ENCODE measurements at regions not wholly inside any gene's neighbourhood (a gene's known extent, or its start where the extent isn't known, plus 50 kb on each side); places are given as distances from the start of the nearest gene placed in this dataset.
"Not testable (repeated sequence)": the region's sequence is repeated elsewhere in the genome, so short reads cannot be mapped to it uniquely, and the experiment has no call there.

DNA sequence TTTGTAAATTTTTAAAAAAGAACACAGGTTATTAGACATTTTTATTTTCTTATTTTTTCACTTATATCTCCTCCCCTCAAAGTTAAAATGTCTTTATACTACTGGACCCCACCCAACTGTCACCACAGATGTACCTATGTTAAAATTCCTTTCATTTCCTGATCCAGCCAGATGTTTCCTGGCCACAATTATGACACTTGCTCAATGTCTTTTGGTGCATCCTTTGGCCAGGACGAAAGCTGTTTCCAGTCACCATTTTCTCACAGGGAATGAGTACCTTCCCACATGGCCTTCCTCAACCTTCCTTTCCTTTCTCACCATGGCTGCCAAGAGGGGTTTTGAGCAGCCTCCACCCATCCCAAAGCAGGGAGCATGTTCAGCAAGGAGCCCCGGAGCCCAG, 365.7 kb upstream of the MAF start:
- DNase-seq, result no peak

DNA sequence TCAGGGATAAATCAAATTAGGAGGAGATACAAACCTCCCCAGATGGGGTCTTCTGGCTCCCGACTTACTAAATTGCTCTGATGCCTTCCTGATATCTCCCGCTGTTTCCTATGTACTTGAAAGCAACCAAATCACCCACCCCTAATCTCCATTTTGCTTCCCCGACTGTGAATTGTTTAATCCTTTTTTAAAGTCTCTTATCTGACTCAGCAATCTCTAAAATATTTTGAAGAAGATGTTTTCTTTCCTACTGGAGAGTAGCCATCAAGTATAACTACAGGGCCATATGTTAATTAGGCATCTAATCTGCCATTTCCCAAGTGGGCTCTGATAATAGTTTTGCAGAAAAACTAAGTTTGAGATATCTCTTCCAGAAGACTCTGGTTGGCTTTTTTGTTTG, 365.2 kb upstream of the MAF start:
- no peak for DNase-seq

DNA sequence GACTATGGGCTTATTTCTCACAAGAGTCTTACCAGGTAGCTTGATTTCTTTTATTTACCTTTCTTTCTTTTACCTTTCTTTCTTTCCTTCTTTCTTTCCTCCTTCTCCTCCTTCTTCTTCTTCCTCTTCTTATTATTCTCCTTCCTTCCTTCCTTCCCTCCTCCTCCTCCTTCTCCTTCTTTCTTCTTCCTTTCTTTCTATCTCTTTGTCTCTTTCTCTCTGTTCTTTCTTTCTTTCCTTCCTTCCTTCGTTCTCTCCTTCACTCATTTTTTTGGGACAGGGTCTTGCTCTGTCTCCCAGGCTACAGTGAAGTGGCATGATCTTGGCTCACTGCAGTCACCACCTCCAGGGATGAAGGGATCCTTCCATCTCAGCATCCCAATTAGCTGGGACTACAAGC, 363.6 kb upstream of the MAF start:
- no peak for DNase-seq

DNA sequence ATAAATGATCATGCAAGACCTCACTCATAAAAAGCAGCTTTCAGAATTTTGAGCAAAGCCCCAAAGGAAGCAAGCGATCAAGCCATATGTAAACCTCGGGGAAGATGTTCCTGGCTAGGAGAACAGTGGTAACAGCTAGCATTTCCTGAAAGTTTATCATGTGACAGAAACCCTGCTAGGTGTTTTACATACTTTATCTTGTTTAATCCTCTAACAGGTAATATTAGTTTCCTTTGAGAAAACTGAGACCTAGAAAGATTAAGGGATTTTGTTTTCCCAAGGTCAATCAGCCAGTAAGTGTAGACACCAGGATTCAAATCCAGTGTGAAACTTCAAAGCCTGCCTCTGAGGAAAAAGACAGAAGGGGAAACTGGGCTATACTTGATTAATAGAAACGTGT, 362.4 kb upstream of the MAF start:
- DNase-seq, result no peak

DNA sequence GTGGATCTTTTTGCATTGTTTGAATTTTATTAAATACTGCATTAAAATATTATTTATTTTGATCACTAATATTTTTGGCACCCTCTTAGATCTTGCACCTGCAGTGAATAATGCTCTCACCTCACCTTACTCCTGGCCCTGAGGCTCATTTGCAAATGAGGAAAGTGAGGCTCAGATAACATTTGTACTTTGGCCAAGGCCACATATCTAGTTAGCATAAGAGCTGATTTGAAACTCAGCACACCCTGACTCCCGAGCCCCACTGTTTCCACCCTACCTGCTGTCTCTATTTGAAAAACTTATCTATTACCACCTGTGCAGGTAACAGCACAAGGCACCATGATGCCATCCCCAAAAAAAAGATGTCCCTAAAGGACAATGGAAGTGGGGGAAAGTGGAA, 358.7 kb upstream of the MAF start:
- DNase-seq, result no peak

DNA sequence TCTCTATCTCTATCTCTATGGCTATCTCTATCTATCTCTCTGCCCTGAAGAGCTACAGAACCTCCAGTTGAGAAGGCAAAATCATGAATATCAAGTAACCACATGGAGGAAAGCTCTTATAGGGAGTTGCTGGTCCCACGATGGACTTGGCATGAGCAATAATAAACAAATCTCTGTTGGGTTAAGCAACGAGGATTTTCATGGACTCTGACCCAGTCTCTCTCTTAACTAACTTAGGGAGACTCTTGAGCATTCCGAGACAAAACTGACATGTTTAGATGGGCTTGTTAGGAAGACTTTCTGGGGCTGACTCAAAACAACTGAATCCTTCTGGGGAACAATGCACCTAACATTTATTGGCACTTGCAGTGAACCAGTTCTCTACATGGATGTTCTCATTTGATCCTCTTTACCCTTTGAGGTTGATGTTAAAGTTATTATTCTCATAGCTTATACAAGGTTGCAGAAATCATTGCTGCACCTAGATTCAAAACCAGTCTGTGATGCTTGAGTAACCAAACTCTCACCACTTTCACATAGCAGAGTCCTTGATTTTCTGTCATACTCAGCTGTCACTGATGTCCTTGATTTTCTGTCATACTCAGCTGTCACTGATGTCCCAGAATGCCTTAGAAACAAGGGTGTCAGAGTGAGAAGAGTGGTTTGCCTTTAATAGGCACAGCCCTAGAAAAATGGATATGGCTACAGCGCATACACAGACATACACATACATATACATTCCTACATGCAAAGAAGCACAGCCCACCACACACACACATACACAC, 354.6 kb upstream of the MAF start:
- no peak for DNase-seq

DNA sequence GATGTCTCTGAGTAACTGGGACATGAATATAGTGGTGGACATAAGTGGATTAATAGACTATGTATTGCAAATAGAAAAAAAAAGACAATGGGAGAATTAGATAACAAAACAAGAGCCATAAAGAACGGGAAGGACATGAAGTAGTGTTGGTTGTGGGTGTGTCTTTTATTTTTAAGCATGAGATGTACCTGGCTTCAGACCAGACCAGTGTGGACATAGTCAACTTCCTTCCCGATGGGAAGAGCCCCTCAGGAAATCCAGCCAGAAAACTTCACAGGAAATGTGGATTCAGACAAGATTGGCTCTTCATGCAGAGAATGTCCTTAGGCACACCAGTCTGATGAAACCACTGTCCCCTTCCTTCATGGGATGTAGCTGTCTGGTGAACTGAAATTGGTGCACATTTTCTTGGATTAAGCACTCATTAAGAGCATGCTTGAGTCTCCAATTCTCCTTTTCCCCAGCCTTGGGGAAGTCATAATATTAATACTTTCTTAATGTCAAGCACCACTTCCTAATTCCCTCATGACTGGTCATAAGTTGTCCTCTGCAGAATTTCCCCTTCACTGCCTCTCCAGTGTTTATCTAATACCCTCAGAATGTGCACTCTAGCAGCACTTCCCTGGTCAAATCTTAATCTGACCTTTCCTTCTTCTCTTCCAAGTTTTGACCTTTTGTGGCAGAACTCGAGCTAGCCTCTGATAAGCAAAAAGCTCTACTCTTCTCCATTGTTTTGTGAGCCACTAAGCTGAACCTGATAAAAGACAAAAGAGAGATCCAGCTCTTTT, 350.6 kb upstream of the MAF start:
- DNase-seq, result no peak

DNA sequence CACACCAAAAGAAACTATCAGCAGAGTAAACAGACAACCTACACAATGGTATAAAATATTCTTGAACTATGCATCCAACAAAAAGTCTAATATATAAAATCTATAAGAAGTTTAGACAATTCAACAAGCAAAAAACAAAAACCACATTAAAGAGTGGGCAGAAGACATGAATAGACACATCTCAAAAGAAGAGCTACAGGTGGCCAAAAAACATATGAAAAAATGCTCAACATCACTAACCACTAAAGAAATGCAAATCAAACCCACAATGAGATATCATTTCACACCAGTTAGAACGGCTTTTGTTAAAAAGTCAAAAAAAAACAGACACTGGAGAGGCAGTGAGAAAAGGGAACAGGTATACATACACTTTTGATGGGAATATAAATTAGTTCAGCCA, 348.9 kb upstream of the MAF start:
- no peak for DNase-seq

DNA sequence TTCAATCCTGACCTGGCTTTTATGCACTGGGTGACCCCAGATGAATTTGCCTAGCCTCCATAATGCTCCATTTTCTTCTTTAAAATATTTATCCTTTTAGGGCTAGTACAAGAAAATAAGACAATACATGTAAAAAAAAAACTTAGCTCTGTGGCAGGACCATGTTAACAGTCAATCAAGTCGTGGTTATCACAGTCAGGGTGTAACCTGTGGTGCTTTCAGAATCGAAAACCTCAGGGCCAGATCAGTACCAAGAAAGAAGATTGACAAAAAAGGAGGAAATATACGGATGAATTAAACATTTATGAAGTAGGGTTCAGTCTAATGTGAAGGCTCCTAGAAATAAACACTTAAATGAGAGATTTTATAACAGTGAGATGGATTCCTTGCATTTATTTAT, 347.2 kb upstream of the MAF start:
- no peak for DNase-seq

DNA sequence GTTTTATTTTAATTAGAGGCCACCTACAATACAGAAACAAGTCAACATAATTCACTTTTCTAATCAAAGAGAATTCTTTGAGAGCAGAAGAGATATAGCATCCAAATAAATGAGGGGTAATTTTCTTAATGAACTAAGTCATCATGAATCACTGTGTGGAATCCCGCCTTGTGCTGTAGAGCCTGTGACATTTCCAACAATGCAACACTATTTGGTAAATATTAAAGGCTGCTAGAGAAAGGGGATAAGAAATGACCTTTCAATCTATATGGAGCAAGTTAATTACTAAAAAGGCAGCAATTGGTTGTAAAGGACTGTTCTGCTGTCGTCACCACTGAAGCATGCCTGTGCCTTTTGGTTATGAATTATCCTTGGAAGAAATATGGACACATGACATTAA, 345.7 kb upstream of the MAF start:
- no peak for DNase-seq

DNA sequence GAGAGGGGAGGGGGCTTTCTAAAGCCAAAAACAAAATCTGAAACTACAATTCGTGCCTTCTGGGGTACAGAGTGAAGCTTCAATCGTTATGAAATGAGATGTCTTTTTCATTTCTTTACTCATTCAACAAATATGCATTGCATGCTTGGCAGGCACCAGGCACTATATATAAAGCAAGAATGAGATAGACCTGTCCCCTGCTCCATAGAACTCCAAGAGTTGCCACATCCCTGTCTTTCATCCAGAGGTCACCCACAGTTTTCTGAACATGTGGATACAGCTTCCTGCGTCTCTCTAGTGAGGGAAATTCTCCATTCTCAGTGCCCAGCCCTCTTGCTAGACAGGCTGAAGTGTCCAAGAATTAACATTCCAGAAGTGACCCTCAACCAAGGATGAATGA, 343.2 kb upstream of the MAF start:
- DNase-seq, result no peak

DNA sequence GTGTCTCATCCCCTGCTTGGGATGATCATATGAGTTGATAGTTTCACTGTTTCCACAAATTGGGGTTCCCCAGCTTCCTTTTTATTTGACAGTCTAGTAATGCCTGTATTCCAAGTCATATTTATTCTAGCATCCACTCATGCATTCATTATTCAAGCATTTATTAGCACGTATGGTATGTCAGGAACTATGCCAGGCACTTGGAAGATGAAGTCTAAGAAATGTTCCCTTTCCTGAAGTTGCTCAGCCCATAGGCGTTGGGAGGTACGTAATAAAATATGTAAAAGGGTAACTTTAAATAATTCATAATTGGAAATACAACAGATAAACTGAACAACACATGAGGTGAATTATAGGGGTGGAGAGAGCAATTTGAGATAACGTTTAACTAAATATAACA, 338.0 kb upstream of the MAF start:
- DNase-seq, result no peak

DNA sequence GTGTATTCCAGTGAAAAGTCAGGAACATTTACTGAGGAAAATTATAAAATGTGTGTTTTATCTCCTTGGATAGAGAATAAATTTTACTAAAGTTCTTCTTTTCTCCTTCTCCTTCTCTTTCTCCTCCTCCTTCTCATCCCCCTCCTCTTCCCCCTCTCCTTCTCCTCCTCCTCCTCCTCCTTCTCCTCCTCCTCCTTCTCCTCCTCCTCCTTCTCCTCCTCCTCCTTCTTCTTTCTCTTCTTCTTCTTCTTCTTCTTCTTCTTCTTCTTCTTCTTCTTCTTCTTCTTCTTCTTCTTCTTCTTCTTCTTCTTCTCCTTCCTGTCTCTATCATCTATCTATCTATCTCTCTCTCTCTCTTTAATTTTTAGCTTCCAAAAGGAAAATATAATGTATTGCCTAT, 337.1 kb upstream of the MAF start:
- not testable (repeated sequence) for DNase-seq

DNA sequence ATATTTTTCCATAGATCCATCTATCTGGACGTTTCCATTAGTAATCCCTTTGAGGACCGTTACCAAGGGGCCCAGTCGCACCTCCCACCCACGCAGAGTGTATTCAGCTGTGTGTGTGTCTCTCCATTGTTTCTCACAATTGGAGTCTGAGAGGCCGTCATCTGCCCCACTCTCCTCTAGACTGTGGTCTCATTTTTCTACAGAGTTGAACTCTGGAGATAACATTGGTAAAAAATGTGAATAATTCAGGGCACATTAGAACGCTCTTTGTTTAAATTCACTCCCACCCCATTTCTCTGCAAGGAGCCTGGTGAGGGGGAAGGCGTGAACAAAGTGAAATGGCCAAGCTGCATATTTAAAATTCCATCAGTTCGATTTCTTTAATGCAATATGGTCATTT, 333.1 kb upstream of the MAF start:
- DNase-seq, result no peak

DNA sequence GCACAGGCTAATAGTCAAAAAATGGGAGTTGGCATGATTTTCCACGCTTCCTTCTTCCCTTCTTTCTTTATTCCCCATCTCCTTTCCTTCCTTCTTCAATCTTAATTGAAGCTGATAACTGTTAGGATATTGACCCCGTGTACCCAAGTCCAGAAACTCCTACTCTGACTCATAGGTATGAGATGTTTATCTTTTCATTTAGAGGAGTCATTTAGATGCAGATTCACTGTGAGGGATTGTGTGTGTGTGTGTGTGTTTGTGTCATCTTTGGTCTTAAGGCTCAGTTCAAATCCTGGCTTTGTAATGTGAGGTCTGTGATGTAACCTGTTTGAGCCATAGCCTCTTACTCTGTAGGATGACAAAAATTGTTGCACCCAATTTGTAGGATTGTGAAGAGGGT, 332.0 kb upstream of the MAF start:
- DNase-seq, result no peak

DNA sequence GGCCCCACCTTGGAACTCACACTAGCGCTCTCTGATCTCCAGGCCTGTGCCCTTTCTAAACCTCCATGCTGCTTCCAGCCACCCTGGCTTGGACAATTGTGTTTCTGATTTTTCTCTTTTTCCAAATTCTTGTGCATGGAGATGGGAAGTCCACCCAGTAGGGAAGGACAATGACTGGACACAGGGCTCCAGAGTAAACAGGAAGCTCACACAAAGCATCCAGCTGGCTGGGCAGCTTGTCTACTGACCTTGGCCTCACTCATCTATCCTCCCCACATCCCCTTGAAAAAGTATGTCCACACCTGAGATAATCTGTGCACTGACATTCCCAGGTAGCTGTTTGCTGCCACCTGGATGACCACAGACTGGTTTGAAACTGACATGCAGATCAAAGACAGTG, 331.2 kb upstream of the MAF start:
- no peak for DNase-seq

DNA sequence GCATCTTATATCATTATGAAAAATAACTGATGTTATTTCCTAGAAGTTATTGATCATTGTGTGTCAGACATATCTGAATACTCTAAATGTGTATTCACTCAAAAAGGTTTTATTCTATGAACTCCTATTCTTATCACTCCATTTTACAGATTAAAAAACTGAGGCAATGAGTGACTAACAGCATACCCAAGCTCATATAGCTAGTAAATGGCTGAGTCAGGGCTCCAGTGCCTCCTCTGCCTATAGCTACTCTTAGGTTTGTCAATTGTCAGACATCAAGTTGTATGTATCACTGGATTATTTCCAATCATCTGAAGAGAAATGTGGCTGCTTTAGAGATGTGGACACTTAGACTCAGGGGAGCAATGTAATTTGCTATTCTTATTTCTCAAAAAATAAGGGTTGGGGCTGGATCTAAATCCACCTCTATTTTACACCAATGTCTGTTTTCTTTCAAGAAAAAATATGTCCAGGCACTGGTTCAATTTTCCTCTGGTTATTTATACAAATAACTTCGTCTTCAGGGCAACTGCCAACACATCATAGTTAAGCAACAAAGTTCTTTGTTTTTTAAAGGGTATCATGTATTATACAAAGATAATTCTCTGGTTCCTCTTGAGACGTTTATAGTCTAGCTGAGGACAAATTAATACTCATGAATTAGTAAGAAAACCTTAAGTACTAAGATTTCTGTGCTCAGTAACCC, 328.9 kb upstream of the MAF start:
- DNase-seq, result no peak

DNA sequence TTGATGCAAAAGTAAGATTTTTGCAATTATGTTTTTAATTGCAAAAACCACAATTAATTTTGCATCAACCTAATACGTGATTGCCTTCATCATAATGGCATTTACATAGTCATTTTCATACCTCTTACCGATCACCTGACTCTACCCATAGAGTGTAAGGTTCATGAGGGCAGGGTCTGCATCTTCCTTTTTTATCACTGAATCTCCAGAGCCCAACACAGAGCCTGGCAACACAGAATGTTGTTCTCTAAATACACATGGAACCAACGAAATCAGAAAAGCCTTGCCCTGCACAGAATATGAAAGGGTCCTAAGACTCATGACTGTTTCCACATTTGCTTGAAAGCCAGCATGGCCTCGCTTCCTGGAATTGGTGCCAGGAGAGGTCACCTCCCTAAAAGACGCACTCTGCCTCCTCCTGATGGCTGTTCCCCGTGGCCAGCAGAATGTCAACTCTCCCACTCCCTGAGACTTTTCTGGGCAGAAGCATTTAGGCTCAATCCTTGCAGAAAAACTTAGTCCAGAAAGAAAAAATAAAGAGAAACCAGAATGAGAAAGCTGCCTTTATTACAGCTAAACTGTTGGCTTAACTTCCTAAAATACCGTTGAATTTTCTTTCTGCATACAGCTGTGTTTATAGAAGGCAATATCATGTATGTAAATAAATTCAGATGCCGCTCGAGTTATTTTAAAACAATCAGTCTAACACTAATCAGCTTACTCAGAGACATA, 327.8 kb upstream of the MAF start:
- no peak for DNase-seq

DNA sequence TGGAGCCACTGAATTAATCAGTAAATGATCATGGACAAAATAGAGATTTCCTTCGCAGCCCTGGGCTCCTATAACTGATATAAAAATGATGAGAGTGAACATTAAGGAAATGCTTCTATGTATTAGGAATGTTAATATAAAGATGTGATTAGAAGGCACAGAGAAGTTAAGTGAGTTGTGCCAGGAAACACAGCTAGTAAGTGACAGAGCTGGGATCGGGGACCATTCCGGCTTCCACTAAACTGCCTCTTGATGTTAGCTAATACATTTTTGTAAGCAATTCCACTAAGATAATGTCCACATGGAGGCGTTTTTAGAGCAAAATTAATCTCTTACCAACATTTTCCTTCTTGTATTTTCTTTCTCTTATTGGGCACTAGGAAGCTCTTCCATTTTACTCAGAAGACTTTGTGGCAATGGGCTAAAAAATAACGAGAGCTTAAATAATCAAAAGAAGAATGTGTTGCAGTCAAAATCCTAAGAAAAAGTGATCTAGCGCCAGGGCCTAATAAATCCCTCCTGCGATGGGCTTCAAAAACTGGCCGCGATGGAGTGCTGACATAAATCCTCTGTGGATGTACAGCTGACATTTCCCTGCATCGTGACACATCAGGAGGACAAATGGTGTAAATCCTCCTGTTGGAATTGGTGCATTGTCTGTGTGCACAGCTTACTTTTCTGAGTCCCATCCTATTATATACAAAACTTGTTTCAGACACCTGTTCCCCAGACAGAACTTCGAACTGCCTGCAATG, 326.1 kb upstream of the MAF start:
- no peak for DNase-seq

DNA sequence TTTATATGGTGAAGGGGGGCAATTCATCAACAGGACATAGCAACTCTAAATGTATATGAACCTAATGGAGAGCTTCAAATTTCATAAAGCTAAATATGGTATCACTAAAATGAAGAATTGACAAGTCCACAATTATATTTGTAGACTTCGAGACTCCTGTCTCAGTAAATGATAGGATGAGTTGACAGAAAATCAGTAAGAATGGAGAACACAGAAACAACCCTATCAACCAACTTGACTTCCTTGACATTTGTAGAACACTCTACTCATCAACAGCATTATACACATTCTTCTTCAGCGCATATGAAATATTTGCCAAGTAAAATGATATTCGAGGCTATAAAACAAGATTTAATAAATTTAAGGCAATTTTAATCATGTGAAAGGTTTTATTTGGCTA, 322.9 kb upstream of the MAF start:
- DNase-seq, result no peak

DNA sequence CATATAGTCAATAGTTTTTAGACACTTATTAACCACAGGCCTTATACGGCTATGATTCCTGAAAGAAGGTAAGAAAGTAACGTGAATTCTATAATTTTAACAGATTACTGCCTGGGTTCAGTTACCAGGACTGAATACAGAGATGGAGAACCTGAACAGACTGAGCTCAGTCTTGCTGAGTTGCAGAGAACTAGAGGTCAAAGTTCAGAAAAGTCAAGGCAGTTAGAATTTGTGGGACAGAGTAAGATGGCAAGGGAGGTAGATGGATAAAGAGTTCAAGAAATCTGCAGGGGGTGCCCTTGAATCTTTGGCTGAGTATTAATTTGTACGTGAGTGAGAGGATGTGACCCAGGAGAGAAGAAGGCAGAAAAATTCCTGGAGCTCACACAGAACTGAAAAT, 320.1 kb upstream of the MAF start:
- no peak for DNase-seq

DNA sequence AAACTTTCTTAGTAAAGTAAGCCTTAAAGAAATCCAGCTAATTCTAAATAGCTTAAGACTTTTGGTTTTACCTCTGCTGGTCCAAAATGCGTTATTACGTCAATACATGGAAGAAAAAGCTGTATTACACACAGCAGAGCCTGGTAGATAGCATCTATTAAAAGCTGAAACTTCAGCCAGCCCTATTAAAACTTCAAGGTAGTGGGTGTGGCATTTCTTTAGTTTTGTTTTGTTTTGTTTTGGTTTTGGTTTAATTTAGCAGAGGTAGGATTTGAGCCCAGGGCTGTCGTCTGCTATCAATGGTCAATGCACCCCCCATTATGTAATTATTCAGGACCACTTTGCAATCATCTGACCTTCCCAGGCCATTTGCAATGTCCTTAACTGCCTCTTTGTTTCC, 318.4 kb upstream of the MAF start:
- DNase-seq, result no peak

DNA sequence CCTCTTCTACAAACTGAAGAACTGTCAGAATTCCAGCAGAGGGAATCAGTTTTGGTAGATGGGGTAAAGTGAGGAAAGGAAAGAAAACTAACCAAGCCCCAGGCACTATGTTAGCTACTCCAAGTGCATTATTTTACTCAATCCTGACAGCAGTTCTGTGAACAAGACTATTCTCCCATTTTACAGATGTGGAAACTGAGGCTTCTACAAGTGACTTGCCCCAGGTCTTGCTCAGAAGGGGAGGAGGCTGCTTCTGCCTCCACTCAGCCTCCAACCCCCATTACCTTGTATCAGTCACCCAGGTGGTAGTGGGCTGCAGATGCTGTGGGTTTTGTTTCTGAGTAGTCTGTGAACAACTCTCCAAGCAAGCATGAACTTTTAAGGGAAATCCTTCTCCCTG, 315.2 kb upstream of the MAF start:
- DNase-seq, result no peak

All from CD4-positive, alpha-beta T cell treated with Interleukin-10 for 1 hour (primary cell).